ENCODE measurements at regions not wholly inside any gene's neighbourhood (a gene's known extent, or its start where the extent isn't known, plus 50 kb on each side); places are given as distances from the start of the nearest gene placed in this dataset.

DNA sequence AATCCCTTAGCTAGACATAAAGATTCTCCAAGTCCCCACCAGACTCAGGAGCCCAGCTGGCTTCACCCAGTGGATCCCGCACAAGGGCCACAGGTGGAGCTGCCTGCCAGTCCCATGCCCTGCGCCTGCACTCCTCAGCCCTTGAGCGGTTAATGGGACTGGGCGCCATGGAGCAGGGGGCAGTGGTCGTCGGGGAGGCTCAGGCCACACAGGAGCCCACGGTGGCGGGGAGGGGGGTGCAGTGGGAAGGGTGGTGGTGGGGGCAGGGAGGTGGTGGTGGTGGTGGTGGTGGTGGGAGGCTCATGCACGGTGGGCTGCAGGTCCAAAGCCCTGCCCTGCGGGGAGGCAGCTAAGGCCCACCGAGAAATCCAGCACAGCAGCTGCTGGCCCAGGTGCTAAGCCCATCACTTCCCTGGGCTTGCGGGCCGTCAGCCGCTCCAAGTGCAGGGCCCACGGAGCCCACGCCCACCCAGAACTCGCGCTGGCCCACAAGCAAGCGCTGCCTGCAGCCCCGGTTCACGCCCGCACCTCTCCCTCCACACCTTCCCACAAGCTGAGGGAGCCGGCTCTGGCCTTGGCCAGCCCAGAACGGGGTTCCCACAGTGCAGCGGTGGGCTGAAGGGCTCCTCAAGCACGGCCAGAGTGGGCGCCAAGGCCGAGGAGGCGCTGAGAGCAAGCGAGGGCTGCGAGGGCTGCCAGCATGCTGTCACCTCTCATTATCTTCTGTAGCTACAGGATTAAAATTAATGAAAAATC lies 732.5 kb upstream of the POM121L12 start:
- TF ChIP-seq, protein P1, sequence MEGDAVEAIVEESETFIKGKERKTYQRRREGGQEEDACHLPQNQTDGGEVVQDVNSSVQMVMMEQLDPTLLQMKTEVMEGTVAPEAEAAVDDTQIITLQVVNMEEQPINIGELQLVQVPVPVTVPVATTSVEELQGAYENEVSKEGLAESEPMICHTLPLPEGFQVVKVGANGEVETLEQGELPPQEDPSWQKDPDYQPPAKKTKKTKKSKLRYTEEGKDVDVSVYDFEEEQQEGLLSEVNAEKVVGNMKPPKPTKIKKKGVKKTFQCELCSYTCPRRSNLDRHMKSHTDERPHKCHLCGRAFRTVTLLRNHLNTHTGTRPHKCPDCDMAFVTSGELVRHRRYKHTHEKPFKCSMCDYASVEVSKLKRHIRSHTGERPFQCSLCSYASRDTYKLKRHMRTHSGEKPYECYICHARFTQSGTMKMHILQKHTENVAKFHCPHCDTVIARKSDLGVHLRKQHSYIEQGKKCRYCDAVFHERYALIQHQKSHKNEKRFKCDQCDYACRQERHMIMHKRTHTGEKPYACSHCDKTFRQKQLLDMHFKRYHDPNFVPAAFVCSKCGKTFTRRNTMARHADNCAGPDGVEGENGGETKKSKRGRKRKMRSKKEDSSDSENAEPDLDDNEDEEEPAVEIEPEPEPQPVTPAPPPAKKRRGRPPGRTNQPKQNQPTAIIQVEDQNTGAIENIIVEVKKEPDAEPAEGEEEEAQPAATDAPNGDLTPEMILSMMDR (IDR thresholded peaks at IDR 0.05), result no peak
- TF ChIP-seq POLR2A (IDR thresholded peaks at IDR 0.05), result no peak

All from lower leg skin (tissue), 3 donors.